ENCODE measurements at regions not wholly inside any gene's neighbourhood (a gene's known extent, or its start where the extent isn't known, plus 50 kb on each side); places are given as distances from the start of the nearest gene placed in this dataset.

GRCh38 chr1:82091265-82091664 lies 290.5 kb downstream of the ADGRL2 start:
- SMC1A ChIA-PET (ENCODE audit: uncharacterized antibody, unreplicated experiment): interaction anchor here (0.6 to 5.8 kb wide), 26 partner anchors 10 to 665 kb away, joined by 3 to 33 read pairs (median 4); no protein-coding TSS in a partner anchor

More at GRCh38 chr1:82091265-82091664, 290.5 kb downstream of the ADGRL2 start:
- H3K9me3 ChIP-seq (replicated peaks; ENCODE audit: control insufficient read depth, insufficient read depth, low read length): no peaks in the 10 kb centered on the region
- H4K20me1 ChIP-seq (ENCODE audit: control insufficient read depth, insufficient read depth): no peaks in the 10 kb centered on the region
- RAD21 ChIA-PET (ENCODE audit: unreplicated experiment): interaction anchor here (0.7 to 4.4 kb wide), 7 partner anchors 23 to 248 kb away, joined by 3 to 19 read pairs (median 3); no protein-coding TSS in a partner anchor
- POLR2A ChIA-PET: no interaction called here
- no TSS peak for BruUV-seq (replicated peaks)
- FAIRE-seq (no peak), ATAC-seq (no peak), DNase-seq (ENCODE audit: low read depth, low spot score) (no peak)
- no peaks in the 10 kb centered on the region for H3K27me3 ChIP-seq (replicated peaks in 1 of 2; ENCODE audit: control insufficient read depth in 2 of 2, insufficient read depth in 2 of 2, low read length in 1 of 2)
- no peaks in the 10 kb centered on the region for H3K4me1 ChIP-seq (ENCODE audit: control insufficient read depth, insufficient read depth, low read length)
- no peak overlapping the region for H3K9ac ChIP-seq (ENCODE audit: control insufficient read depth, insufficient read depth, low read length)
- H3K27ac ChIP-seq (ENCODE audit: control insufficient read depth, insufficient read depth): no peak overlapping the region
- H2AFZ ChIP-seq (ENCODE audit: control insufficient read depth, low read depth, low read length): no peak overlapping the region
- H3K4me3 ChIP-seq: no peak overlapping the region
- H3K79me2 ChIP-seq (ENCODE audit: control insufficient read depth, insufficient read depth, low read length): no peaks in the 10 kb centered on the region
- intact Hi-C loops (cut with micrococcal nuclease; ENCODE audit: unreplicated experiment): no loop called here
- 42% methylated on average over 3 of the region's 3 CpGs for WGBS (ENCODE audit: insufficient coverage, insufficient replicate concordance, low lambda C conversion rate, missing lambda C conversion rate)
- CTCF ChIA-PET: interaction anchor here (0.7 to 2.9 kb wide), 13 partner anchors 10 to 542 kb away, joined by 3 to 16 read pairs (median 5); no protein-coding TSS in a partner anchor
- no peaks in the 10 kb centered on the region for H3K36me3 ChIP-seq (ENCODE audit: control insufficient read depth in 2 of 2, insufficient read depth in 2 of 2, low read length in 1 of 2)
- TF ChIP-seq ASH2L (IDR thresholded peaks at IDR 0.05; ENCODE audit: borderline replicate concordance, low read depth): no peak
- no peak for TF ChIP-seq NRF1 (conservative IDR thresholded peaks at IDR 0.05; ENCODE audit: low read depth, low read length)
- no peak for TF ChIP-seq ZBTB40 (IDR thresholded peaks at IDR 0.05; ENCODE audit: borderline replicate concordance)
- TF ChIP-seq SP1 (IDR thresholded peaks at IDR 0.05; ENCODE audit: low read depth, low read length): no peak
- TF ChIP-seq, protein P1, sequence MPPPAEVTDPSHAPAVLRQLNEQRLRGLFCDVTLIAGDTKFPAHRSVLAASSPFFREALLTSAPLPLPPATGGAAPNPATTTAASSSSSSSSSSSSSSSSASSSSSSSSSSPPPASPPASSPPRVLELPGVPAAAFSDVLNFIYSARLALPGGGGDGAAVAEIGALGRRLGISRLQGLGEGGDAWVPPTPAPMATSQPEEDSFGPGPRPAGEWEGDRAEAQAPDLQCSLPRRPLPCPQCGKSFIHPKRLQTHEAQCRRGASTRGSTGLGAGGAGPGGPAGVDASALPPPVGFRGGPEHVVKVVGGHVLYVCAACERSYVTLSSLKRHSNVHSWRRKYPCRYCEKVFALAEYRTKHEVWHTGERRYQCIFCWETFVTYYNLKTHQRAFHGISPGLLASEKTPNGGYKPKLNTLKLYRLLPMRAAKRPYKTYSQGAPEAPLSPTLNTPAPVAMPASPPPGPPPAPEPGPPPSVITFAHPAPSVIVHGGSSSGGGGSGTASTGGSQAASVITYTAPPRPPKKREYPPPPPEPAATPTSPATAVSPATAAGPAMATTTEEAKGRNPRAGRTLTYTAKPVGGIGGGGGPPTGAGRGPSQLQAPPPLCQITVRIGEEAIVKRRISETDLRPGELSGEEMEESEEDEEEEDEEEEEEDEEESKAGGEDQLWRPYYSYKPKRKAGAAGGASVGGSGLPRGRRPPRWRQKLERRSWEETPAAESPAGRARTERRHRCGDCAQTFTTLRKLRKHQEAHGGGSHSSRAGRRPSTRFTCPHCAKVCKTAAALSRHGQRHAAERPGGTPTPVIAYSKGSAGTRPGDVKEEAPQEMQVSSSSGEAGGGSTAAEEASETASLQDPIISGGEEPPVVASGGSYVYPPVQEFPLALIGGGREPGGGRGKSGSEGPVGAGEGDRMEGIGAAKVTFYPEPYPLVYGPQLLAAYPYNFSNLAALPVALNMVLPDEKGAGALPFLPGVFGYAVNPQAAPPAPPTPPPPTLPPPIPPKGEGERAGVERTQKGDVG (CRISPR knock-in tag; IDR thresholded peaks at IDR 0.05): no peak
- no peak for TF ChIP-seq ZZZ3 (IDR thresholded peaks at IDR 0.05; ENCODE audit: control insufficient read depth, insufficient read length, low read depth)
- no peak for TF ChIP-seq FOS (IDR thresholded peaks at IDR 0.05; ENCODE audit: borderline replicate concordance, extremely low read depth, insufficient read length)
- no peak for TF ChIP-seq RAD21 (IDR thresholded peaks at IDR 0.05; ENCODE audit: insufficient read depth, low read depth, low read length)
- no peak for TF ChIP-seq ATF7 (IDR thresholded peaks at IDR 0.05; ENCODE audit: low read depth)
- no peak for TF ChIP-seq TCF3 (IDR thresholded peaks at IDR 0.05; ENCODE audit: borderline replicate concordance, insufficient read depth, low read depth, low read length)
- no peak for TF ChIP-seq SUZ12 (IDR thresholded peaks at IDR 0.05; ENCODE audit: unreplicated experiment)
- TF ChIP-seq SMAD1 (IDR thresholded peaks at IDR 0.05; ENCODE audit: low read depth, partially characterized antibody): no peak
- in situ Hi-C loops (cut with MboI): no loop called here
- no peak overlapping the region for H3K4me2 ChIP-seq (ENCODE audit: control insufficient read depth, insufficient read depth)
